ENCODE measurements at regions not wholly inside any gene's neighbourhood (a gene's known extent, or its start where the extent isn't known, plus 50 kb on each side); places are given as distances from the start of the nearest gene placed in this dataset.

DNA sequence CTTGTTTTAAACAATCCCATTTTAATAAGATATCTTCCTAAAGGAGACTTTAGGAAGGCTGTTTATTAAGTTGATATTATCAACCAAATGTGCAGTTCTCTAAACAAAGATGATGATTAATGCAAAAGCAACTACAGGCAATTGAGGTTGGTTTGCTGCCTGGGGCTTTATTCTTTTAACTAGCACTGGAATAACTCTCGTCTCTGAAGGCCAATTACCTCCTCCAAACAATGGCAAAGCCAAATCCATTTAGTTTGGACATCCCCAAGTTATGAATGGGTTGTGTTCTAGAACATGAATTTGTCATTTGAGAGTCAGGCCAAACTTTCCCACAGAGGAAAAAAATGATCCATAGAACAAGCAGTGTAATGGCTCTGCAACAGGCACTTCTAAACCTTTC is 114.1 kb downstream of the SLC16A9 start:
- Histone ChIP-seq H3K36me3 (replicated peaks; ENCODE audit: insufficient read depth, low read depth) (no peaks in the 10 kb centered on the region), H3K9me3 (ENCODE audit: low read depth) (no peaks in the 10 kb centered on the region), H2AFZ (no peak overlapping the region), H3K27me3 (no peaks in the 10 kb centered on the region), H3K9me2 (replicated peaks; ENCODE audit: insufficient read depth) (no peaks in the 10 kb centered on the region), H3K4me1 (ENCODE audit: insufficient read depth) (no peaks in the 10 kb centered on the region), H4K20me1 (ENCODE audit: insufficient read depth, poor library complexity, severe bottlenecking) (no peaks in the 10 kb centered on the region), H3K4me2 (no peak overlapping the region), H3K79me2 (no peaks in the 10 kb centered on the region), H3K4me3 (no peak overlapping the region), H3K27ac (no peak overlapping the region)
- TF ChIP-seq, protein P1, sequence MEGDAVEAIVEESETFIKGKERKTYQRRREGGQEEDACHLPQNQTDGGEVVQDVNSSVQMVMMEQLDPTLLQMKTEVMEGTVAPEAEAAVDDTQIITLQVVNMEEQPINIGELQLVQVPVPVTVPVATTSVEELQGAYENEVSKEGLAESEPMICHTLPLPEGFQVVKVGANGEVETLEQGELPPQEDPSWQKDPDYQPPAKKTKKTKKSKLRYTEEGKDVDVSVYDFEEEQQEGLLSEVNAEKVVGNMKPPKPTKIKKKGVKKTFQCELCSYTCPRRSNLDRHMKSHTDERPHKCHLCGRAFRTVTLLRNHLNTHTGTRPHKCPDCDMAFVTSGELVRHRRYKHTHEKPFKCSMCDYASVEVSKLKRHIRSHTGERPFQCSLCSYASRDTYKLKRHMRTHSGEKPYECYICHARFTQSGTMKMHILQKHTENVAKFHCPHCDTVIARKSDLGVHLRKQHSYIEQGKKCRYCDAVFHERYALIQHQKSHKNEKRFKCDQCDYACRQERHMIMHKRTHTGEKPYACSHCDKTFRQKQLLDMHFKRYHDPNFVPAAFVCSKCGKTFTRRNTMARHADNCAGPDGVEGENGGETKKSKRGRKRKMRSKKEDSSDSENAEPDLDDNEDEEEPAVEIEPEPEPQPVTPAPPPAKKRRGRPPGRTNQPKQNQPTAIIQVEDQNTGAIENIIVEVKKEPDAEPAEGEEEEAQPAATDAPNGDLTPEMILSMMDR (IDR thresholded peaks at IDR 0.05; ENCODE audit: poor library complexity) = no peak
- TF ChIP-seq EZH2 (IDR thresholded peaks at IDR 0.05; ENCODE audit: borderline replicate concordance) (no peak), EZH2phosphoT487 (IDR thresholded peaks at IDR 0.05; ENCODE audit: low read depth, severe bottlenecking, unreplicated experiment) (no peak)
- 50% methylated on average over 1 of the region's 1 CpG for WGBS (ENCODE audit: low lambda C conversion rate, missing lambda C conversion rate)
- no peak for DNase-seq (ENCODE audit: low spot score)

DNA sequence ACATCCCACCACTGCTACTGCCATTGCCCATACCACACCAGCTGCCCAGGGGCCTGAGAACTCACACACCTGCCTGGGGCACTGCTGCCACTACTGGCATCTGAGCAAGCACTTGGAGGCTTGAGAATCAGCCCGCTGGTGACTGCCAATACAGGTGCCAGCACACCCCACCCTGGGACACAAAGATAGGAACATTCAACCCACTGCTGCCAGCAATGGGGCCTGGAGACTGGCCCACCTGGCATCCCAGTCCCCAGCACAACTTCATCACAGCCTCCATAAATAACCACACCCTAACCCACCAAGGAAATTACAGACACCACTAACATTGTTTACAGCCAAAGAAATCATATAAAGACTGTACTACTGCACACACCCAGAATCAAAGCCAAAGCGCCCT is 115.9 kb downstream of the SLC16A9 start:
- no peaks in the 10 kb centered on the region for H3K9me2 ChIP-seq (replicated peaks; ENCODE audit: insufficient read depth)
- H3K36me3 ChIP-seq (replicated peaks; ENCODE audit: insufficient read depth, low read depth) = no peaks in the 10 kb centered on the region
- H3K4me3 ChIP-seq = no peak overlapping the region
- DNase-seq (ENCODE audit: low spot score) = no peak
- no peaks in the 10 kb centered on the region for H3K9me3 ChIP-seq (ENCODE audit: low read depth)
- no peak overlapping the region for H3K27ac ChIP-seq
- H3K79me2 ChIP-seq = no peaks in the 10 kb centered on the region
- WGBS (ENCODE audit: low lambda C conversion rate, missing lambda C conversion rate) = 95% methylated on average over 2 of the region's 2 CpGs
- H3K4me2 ChIP-seq = no peak overlapping the region
- H4K20me1 ChIP-seq (ENCODE audit: insufficient read depth, poor library complexity, severe bottlenecking) = no peaks in the 10 kb centered on the region
- no peaks in the 10 kb centered on the region for H3K4me1 ChIP-seq (ENCODE audit: insufficient read depth)
- TF ChIP-seq EZH2 (IDR thresholded peaks at IDR 0.05; ENCODE audit: borderline replicate concordance) (no peak), EZH2phosphoT487 (IDR thresholded peaks at IDR 0.05; ENCODE audit: low read depth, severe bottlenecking, unreplicated experiment) (no peak)
- TF ChIP-seq, protein P1 (IDR thresholded peaks at IDR 0.05; ENCODE audit: poor library complexity) = no peak
- no peak overlapping the region for H2AFZ ChIP-seq
- H3K27me3 ChIP-seq = no peaks in the 10 kb centered on the region

DNA sequence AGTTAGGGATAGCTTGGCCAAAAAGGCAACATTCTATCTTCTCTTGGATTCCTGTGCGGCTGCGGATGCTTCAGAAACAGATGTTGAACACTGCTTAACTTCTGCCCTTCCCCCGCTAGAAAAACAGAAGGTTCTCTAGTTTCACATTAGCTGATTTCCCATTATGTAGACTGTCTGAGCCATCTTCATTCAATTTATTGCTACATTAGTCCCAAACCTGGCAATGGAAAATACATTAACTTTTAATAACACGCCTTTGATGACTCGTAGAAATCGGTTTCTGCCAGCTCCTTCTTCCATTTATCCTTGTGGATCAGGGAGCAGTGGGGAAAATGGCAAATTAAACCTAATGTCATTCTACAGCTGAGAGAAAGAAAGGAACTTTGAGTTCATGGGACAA is 119.9 kb downstream of the SLC16A9 start:
- WGBS (ENCODE audit: low lambda C conversion rate, missing lambda C conversion rate) = 70% methylated on average over 6 of the region's 6 CpGs
- H3K4me1 ChIP-seq (ENCODE audit: insufficient read depth) = no peaks in the 10 kb centered on the region
- no peaks in the 10 kb centered on the region for H3K9me3 ChIP-seq (ENCODE audit: low read depth)
- peak overlapping the region; percentile 37 for H3K27ac ChIP-seq
- no peak overlapping the region for H3K4me3 ChIP-seq
- H3K27me3 ChIP-seq = no peaks in the 10 kb centered on the region
- no peaks in the 10 kb centered on the region for H3K79me2 ChIP-seq
- no peaks in the 10 kb centered on the region for H3K36me3 ChIP-seq (replicated peaks; ENCODE audit: insufficient read depth, low read depth)
- no peaks in the 10 kb centered on the region for H3K9me2 ChIP-seq (replicated peaks; ENCODE audit: insufficient read depth)
- no peak overlapping the region for H2AFZ ChIP-seq
- no peak for TF ChIP-seq EZH2 (IDR thresholded peaks at IDR 0.05; ENCODE audit: borderline replicate concordance)
- TF ChIP-seq EZH2phosphoT487 (IDR thresholded peaks at IDR 0.05; ENCODE audit: low read depth, severe bottlenecking, unreplicated experiment) = no peak
- TF ChIP-seq, protein P1 (IDR thresholded peaks at IDR 0.05; ENCODE audit: poor library complexity) = no peak
- DNase-seq (ENCODE audit: low spot score) = no peak
- H3K4me2 ChIP-seq = no peak overlapping the region
- H4K20me1 ChIP-seq (ENCODE audit: insufficient read depth, poor library complexity, severe bottlenecking) = no peaks in the 10 kb centered on the region

DNA sequence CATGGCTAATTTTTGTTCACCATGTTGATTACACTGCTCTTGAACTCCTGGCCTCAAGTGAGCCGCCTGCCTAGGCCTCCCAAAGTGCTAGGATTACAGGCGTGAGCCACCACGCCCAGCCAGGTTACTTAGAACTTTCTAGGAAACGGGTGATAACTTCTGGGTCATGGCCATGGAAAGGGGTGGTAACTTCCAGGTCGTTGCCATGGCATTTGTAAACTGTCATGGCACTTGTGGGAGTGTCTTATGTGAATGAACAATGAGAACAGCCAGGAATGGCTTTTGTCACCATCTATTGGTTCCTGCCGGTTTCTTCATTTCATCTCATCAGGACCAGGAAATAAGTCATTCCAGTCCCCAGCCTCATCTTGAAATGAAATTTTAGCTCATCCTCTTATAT is 120.9 kb downstream of the SLC16A9 start:
- no peak overlapping the region for H3K4me3 ChIP-seq
- 78% methylated on average over 6 of the region's 6 CpGs for WGBS (ENCODE audit: low lambda C conversion rate, missing lambda C conversion rate)
- no peaks in the 10 kb centered on the region for H3K36me3 ChIP-seq (replicated peaks; ENCODE audit: insufficient read depth, low read depth)
- no peaks in the 10 kb centered on the region for H3K4me1 ChIP-seq (ENCODE audit: insufficient read depth)
- DNase-seq (ENCODE audit: low spot score) = no peak
- H4K20me1 ChIP-seq (ENCODE audit: insufficient read depth, poor library complexity, severe bottlenecking) = no peaks in the 10 kb centered on the region
- no peaks in the 10 kb centered on the region for H3K9me3 ChIP-seq (ENCODE audit: low read depth)
- H3K27ac ChIP-seq = no peak overlapping the region
- H3K27me3 ChIP-seq = no peaks in the 10 kb centered on the region
- H2AFZ ChIP-seq = no peak overlapping the region
- no peaks in the 10 kb centered on the region for H3K79me2 ChIP-seq
- H3K4me2 ChIP-seq = no peak overlapping the region
- no peak for TF ChIP-seq EZH2phosphoT487 (IDR thresholded peaks at IDR 0.05; ENCODE audit: low read depth, severe bottlenecking, unreplicated experiment)
- TF ChIP-seq, protein P1 (IDR thresholded peaks at IDR 0.05; ENCODE audit: poor library complexity) = no peak
- no peak for TF ChIP-seq EZH2 (IDR thresholded peaks at IDR 0.05; ENCODE audit: borderline replicate concordance)
- no peaks in the 10 kb centered on the region for H3K9me2 ChIP-seq (replicated peaks; ENCODE audit: insufficient read depth)

Measured in hepatocyte (in vitro differentiated cells).